Gastrocnemius medialis (tissue), 4 donors: ENCODE measurements at regions not wholly inside any gene's neighbourhood (a gene's known extent, or its start where the extent isn't known, plus 50 kb on each side); places are given as distances from the start of the nearest gene placed in this dataset.

Experiments
- CTCF ChIP-seq, 5 experiments: fragments of 450-650 bp in 3 of 5; fragments of 200-600 bp in 2 of 5; sonication (generic) in 2 of 5; IDR thresholded peaks in 4 of 5; conservative IDR thresholded peaks in 1 of 5; 1 replicate in 4 of 5; 2 replicates in 1 of 5; pipeline ENCODE4 v1.5.1; 2016 to 2019; ENCODE audit warnings: antibody characterized with exemption in 5 of 5, mild to moderate bottlenecking in 3 of 5, moderate library complexity in 3 of 5
- POLR2A ChIP-seq, 2 donors: fragments of 450-650 bp; IDR thresholded peaks; one replicate each; pipeline ENCODE4 v1.6.1; 2017; ENCODE audit warnings: antibody characterized with exemption in 2 of 2, mild to moderate bottlenecking in 2 of 2, moderate library complexity in 2 of 2

DNA sequence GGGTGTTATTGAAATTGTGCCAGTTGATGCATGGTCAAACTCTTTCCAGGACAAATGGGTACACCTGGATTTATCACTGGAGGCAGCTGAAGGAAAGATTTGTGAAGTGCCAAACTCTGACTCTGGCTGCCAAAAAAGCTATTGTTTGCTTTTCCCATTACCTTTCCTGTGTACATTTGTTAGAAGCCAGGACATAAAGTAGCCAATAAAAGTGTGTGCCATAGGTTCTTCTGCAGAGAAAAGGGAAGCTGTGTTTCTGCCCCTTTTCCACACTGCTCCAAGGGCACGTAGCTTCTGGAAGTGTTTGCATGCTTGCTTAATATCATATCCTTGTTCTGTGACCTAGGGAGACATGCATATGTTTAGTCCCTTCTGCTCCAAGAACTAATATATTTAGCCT lies 1114.4 kb downstream of the SLC16A7 start:
- TF ChIP-seq CTCF (IDR thresholded peaks at IDR 0.05 in 4 of 5, conservative IDR thresholded peaks at IDR 0.05 in 1 of 5) (no peak), POLR2A (IDR thresholded peaks at IDR 0.05) (no peak)
